DND-41 (cell line): ENCODE measurements at regions not wholly inside any gene's neighbourhood (a gene's known extent, or its start where the extent isn't known, plus 50 kb on each side); places are given as distances from the start of the nearest gene placed in this dataset.

ENCODE experiments used
- ATAC-seq: fragments of 200-7000 bp; cut with Tn5 transposase; 3 replicates; pipeline ENCODE4 v1.9.1; 2021; ENCODE audit warnings: low read depth; ENCODE audit not compliant: insufficient read depth
- DNase-seq: peaks from one replicate; pipeline ENCODE4 v3.0.0-alpha.2; 2020
- H2AFZ ChIP-seq: 2 replicates; pipeline ENCODE4 v1.6.0; 2012; ENCODE audit warnings: low read depth, low read length
- H3K27ac ChIP-seq: 2 replicates; pipeline ENCODE4 v1.5.1; 2012; ENCODE audit warnings: low read length, inconsistent platforms
- H3K27me3 ChIP-seq: fragments of 200-600 bp; sonication (generic); 2 replicates; pipeline ENCODE4 v1.6.0; 2012; ENCODE audit warnings: low read length, mild to moderate bottlenecking, inconsistent platforms; ENCODE audit not compliant: insufficient read depth, poor library complexity
- H3K36me3 ChIP-seq: 2 replicates; pipeline ENCODE4 v1.5.1; 2012; ENCODE audit warnings: low read length, inconsistent platforms; ENCODE audit not compliant: insufficient read depth
- H3K4me1 ChIP-seq: 2 replicates; pipeline ENCODE4 v1.5.1; 2012; ENCODE audit warnings: mild to moderate bottlenecking, low read length; ENCODE audit not compliant: insufficient read depth
- H3K4me2 ChIP-seq: 2 replicates; pipeline ENCODE4 v1.6.0; 2012; ENCODE audit warnings: mild to moderate bottlenecking, moderate library complexity, low read length, inconsistent platforms; ENCODE audit not compliant: insufficient read depth
- H3K4me3 ChIP-seq, 2 experiments: fragments of 200-600 bp in 1 of 2; shearing (Covaris generic) in 1 of 2; 2 replicates each; pipeline ENCODE4 v1.5.1; 2012 to 2016; ENCODE audit warnings: inconsistent platforms in 2 of 2, low read length in 2 of 2, mild to moderate bottlenecking in 2 of 2, low read depth in 1 of 2, moderate library complexity in 1 of 2
- H3K79me2 ChIP-seq: 2 replicates; pipeline ENCODE4 v1.6.0; 2012; ENCODE audit warnings: low read length, inconsistent platforms; ENCODE audit not compliant: insufficient read depth
- H3K9ac ChIP-seq: 2 replicates; pipeline ENCODE4 v1.6.0; 2012; ENCODE audit warnings: low read depth, mild to moderate bottlenecking, inconsistent platforms, low read length, moderate library complexity
- H3K9me3 ChIP-seq: 2 replicates; pipeline ENCODE4 v1.5.1; 2012; ENCODE audit warnings: low read length, moderate library complexity, mild to moderate bottlenecking, inconsistent platforms; ENCODE audit not compliant: insufficient read depth, severe bottlenecking
- H4K20me1 ChIP-seq: 2 replicates; pipeline ENCODE4 v1.6.0; 2012; ENCODE audit warnings: low read length; ENCODE audit not compliant: insufficient read depth
- EZH2 ChIP-seq: IDR thresholded peaks from 3 replicates; pipeline ENCODE4 v1.6.1; 2012; ENCODE audit warnings: borderline replicate concordance, low read depth, mild to moderate bottlenecking, moderate library complexity, low read length, inconsistent platforms; ENCODE audit not compliant: severe bottlenecking
- TF ChIP-seq, protein P1 (sequence below): IDR thresholded peaks from 2 replicates; pipeline ENCODE4 v1.5.1; 2012; ENCODE audit warnings: borderline replicate concordance, low read length, moderate library complexity, mild to moderate bottlenecking; ENCODE audit not compliant: poor library complexity, severe bottlenecking; ENCODE audit errors: extremely low read depth

DNA sequence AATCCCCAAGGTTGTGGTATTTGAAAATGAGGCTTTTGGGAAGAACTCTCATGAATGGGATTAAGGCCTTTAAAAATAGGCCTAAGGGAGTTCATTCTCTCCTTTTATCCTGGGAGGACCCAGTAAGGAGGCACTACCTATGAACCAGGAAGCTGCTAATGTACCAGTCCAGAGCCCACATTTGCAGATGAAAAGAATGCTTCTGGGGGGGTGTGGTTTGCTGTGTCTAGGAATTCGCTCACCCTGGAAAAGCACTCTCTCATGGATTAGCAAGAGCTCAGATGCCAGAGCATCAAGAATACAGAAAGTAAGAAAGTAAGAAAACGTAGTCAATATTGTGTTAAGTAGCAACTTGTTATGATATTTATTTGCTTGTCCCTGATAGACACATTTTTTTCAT lies 785.7 kb upstream of the GYPC start:
- Histone ChIP-seq H3K4me1 (no peaks in the 10 kb centered on the region), H3K4me2 (no peak overlapping the region), H3K4me3 (no peak overlapping the region), H3K27ac (no peak overlapping the region), H4K20me1 (no peaks in the 10 kb centered on the region), H3K79me2 (no peaks in the 10 kb centered on the region), H3K9ac (no peak overlapping the region), H3K27me3 (no peaks in the 10 kb centered on the region), H3K9me3 (no peaks in the 10 kb centered on the region), H3K36me3 (no peaks in the 10 kb centered on the region), H2AFZ (no peak overlapping the region)
- TF ChIP-seq, protein P1, sequence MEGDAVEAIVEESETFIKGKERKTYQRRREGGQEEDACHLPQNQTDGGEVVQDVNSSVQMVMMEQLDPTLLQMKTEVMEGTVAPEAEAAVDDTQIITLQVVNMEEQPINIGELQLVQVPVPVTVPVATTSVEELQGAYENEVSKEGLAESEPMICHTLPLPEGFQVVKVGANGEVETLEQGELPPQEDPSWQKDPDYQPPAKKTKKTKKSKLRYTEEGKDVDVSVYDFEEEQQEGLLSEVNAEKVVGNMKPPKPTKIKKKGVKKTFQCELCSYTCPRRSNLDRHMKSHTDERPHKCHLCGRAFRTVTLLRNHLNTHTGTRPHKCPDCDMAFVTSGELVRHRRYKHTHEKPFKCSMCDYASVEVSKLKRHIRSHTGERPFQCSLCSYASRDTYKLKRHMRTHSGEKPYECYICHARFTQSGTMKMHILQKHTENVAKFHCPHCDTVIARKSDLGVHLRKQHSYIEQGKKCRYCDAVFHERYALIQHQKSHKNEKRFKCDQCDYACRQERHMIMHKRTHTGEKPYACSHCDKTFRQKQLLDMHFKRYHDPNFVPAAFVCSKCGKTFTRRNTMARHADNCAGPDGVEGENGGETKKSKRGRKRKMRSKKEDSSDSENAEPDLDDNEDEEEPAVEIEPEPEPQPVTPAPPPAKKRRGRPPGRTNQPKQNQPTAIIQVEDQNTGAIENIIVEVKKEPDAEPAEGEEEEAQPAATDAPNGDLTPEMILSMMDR: no peak
- TF ChIP-seq EZH2: no peak
- no peak for DNase-seq
- no peak for ATAC-seq

DNA sequence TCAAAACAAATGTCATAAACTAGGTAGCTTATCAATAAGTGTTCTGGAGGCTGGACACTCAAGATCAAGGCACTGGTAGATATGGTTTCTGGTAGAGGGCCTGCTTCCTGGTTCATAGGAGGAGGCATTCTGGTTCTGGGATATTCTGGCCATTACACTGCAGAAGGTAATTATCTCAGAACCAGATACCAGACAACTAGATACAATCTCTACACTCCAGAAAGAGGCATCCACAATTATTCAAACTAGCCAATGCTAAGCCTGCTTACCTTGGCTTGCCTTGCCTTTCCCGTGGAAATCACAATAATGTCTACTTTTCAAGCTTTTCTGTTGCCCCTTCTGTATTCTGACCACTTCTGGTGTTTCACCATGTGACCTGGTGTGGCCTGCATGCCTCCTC lies 785.2 kb upstream of the GYPC start:
- DNase-seq (no peak), ATAC-seq (no peak)
- Histone ChIP-seq H3K4me1 (no peaks in the 10 kb centered on the region), H3K4me2 (no peak overlapping the region), H2AFZ (no peak overlapping the region), H3K4me3 (no peak overlapping the region), H3K9me3 (no peaks in the 10 kb centered on the region), H4K20me1 (no peaks in the 10 kb centered on the region), H3K36me3 (no peaks in the 10 kb centered on the region), H3K27ac (no peak overlapping the region), H3K9ac (no peak overlapping the region), H3K27me3 (no peaks in the 10 kb centered on the region), H3K79me2 (no peaks in the 10 kb centered on the region)
- TF ChIP-seq, protein P1: no peak
- TF ChIP-seq EZH2: no peak

DNA sequence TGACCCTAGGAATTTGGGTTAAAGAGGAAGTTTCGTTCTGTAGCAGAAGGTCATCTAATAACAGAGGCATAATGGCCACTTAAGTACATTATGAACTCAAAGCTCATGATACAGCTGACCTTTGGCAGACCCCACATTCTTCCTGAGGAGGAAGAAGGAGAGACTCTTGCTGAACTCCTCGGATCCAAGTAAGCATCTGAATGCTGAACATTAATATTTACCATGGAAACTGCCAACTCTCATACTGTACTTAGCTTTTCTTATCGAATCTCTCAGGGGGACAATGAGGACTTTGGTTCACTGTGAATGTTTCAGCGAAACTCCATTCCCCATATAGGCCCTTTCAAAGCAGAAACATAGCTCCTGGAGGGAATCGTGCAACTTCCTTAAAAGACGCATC lies 781.4 kb upstream of the GYPC start:
- H3K9ac ChIP-seq: no peak overlapping the region
- H2AFZ ChIP-seq: no peak overlapping the region
- TF ChIP-seq, protein P1: no peak
- no peak for TF ChIP-seq EZH2
- no peaks in the 10 kb centered on the region for H3K36me3 ChIP-seq
- H3K9me3 ChIP-seq: no peaks in the 10 kb centered on the region
- H3K79me2 ChIP-seq: no peaks in the 10 kb centered on the region
- ATAC-seq (no peak), DNase-seq (no peak)
- H3K27me3 ChIP-seq: no peaks in the 10 kb centered on the region
- no peak overlapping the region for H3K27ac ChIP-seq
- no peaks in the 10 kb centered on the region for H4K20me1 ChIP-seq
- H3K4me3 ChIP-seq: no peak overlapping the region
- no peak overlapping the region for H3K4me2 ChIP-seq
- no peaks in the 10 kb centered on the region for H3K4me1 ChIP-seq

DNA sequence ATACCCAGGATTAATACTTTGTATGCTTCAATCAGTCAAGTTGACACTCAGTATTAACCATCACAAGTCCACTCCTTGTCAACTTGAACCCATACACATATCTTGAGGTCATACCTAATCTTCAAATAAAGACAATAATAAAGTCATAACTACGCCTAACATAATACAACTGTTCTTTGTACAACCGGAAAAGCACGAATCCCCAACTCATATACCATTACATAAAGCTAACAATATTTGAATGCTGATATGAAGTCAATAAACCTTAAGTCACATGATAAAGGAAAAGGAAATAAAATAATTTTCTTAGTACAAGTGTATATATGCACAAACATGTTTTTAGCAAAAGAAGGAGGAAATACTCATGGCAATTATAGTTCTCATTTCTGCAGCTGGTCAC lies 770.6 kb upstream of the GYPC start:
- Histone ChIP-seq H3K9me3 (no peaks in the 10 kb centered on the region), H3K9ac (no peak overlapping the region)

More for the DNA sequence above, 770.6 kb upstream of the GYPC start:
- Histone ChIP-seq H3K79me2 (no peaks in the 10 kb centered on the region), H3K27ac (no peak overlapping the region), H3K27me3 (no peaks in the 10 kb centered on the region), H2AFZ (no peak overlapping the region), H3K36me3 (no peaks in the 10 kb centered on the region), H3K4me2 (no peak overlapping the region), H3K4me3 (no peak overlapping the region), H3K4me1 (no peaks in the 10 kb centered on the region), H4K20me1 (no peaks in the 10 kb centered on the region)
- DNase-seq (no peak), ATAC-seq (no peak)
- TF ChIP-seq, protein P1: no peak
- TF ChIP-seq EZH2: no peak
